ENCODE measurements at regions not wholly inside any gene's neighbourhood (a gene's known extent, or its start where the extent isn't known, plus 50 kb on each side); places are given as distances from the start of the nearest gene placed in this dataset.

- no peak overlapping the region for H3K4me2 ChIP-seq (ENCODE audit: low read length)
- H3K4me3 ChIP-seq (ENCODE audit: low read length) = no peak overlapping the region
- TF ChIP-seq EZH2phosphoT487 (IDR thresholded peaks at IDR 0.05; ENCODE audit: borderline replicate concordance, low read length) (no peak), CTCF (IDR thresholded peaks at IDR 0.05; ENCODE audit: low read depth, low read length, poor library complexity, severe bottlenecking) (no peak)
- H3K27me3 ChIP-seq (ENCODE audit: control insufficient read depth, low read length) = no peaks in the 10 kb centered on the region
- no peak overlapping the region for H3K27ac ChIP-seq (ENCODE audit: low read depth, low read length)
- H3F3A ChIP-seq (ENCODE audit: control insufficient read depth, insufficient read depth) = no peaks in the 10 kb centered on the region
- H3K9me2 ChIP-seq (replicated peaks; ENCODE audit: control insufficient read depth, low read length) = no peaks in the 10 kb centered on the region
- no peaks in the 10 kb centered on the region for H3K9me3 ChIP-seq (ENCODE audit: control insufficient read depth, insufficient read depth, low read length)
- H3K4me1 ChIP-seq (ENCODE audit: control insufficient read depth, low read length) = no peaks in the 10 kb centered on the region
- H4K20me1 ChIP-seq (ENCODE audit: control insufficient read depth, insufficient read depth, low read depth, low read length) = no peaks in the 10 kb centered on the region
- H3K36me3 ChIP-seq (ENCODE audit: control insufficient read depth, low read length) = no peaks in the 10 kb centered on the region
- no peaks in the 10 kb centered on the region for H3K79me2 ChIP-seq (ENCODE audit: control insufficient read depth, low read length)
These were observed 192.8 kb downstream of the PPARGC1A start for GRCh38 chr4:23697001-23697528.

GRCh38 chr4:23686169-23686897, 203.5 kb downstream of the PPARGC1A start:
- no peak overlapping the region for H3K4me2 ChIP-seq (ENCODE audit: low read length)
- H3K4me3 ChIP-seq (ENCODE audit: low read length) = no peak overlapping the region
- H3K27me3 ChIP-seq (ENCODE audit: control insufficient read depth, low read length) = no peaks in the 10 kb centered on the region
- no peak overlapping the region for H3K27ac ChIP-seq (ENCODE audit: low read depth, low read length)
- no peaks in the 10 kb centered on the region for H4K20me1 ChIP-seq (ENCODE audit: control insufficient read depth, insufficient read depth, low read depth, low read length)
- no peaks in the 10 kb centered on the region for H3K9me2 ChIP-seq (replicated peaks; ENCODE audit: control insufficient read depth, low read length)
- H3F3A ChIP-seq (ENCODE audit: control insufficient read depth, insufficient read depth) = no peaks in the 10 kb centered on the region
- no peaks in the 10 kb centered on the region for H3K9me3 ChIP-seq (ENCODE audit: control insufficient read depth, insufficient read depth, low read length)
- no peaks in the 10 kb centered on the region for H3K36me3 ChIP-seq (ENCODE audit: control insufficient read depth, low read length)
- no peaks in the 10 kb centered on the region for H3K4me1 ChIP-seq (ENCODE audit: control insufficient read depth, low read length)
- no peaks in the 10 kb centered on the region for H3K79me2 ChIP-seq (ENCODE audit: control insufficient read depth, low read length)
- no peak for TF ChIP-seq CTCF (IDR thresholded peaks at IDR 0.05; ENCODE audit: low read depth, low read length, poor library complexity, severe bottlenecking)
- no peak for TF ChIP-seq EZH2phosphoT487 (IDR thresholded peaks at IDR 0.05; ENCODE audit: borderline replicate concordance, low read length)

- Histone ChIP-seq H3K27ac (ENCODE audit: low read depth, low read length) (no peak overlapping the region), H4K20me1 (ENCODE audit: control insufficient read depth, insufficient read depth, low read depth, low read length) (no peaks in the 10 kb centered on the region), H3K4me2 (ENCODE audit: low read length) (no peak overlapping the region), H3K36me3 (ENCODE audit: control insufficient read depth, low read length) (no peaks in the 10 kb centered on the region), H3F3A (ENCODE audit: control insufficient read depth, insufficient read depth) (no peaks in the 10 kb centered on the region), H3K4me3 (ENCODE audit: low read length) (no peak overlapping the region), H3K79me2 (ENCODE audit: control insufficient read depth, low read length) (no peaks in the 10 kb centered on the region), H3K27me3 (ENCODE audit: control insufficient read depth, low read length) (no peaks in the 10 kb centered on the region), H3K9me2 (replicated peaks; ENCODE audit: control insufficient read depth, low read length) (no peaks in the 10 kb centered on the region), H3K9me3 (ENCODE audit: control insufficient read depth, insufficient read depth, low read length) (no peaks in the 10 kb centered on the region), H3K4me1 (ENCODE audit: control insufficient read depth, low read length) (no peaks in the 10 kb centered on the region)
- TF ChIP-seq EZH2phosphoT487 (IDR thresholded peaks at IDR 0.05; ENCODE audit: borderline replicate concordance, low read length) = no peak
- no peak for TF ChIP-seq CTCF (IDR thresholded peaks at IDR 0.05; ENCODE audit: low read depth, low read length, poor library complexity, severe bottlenecking)
These were observed 204.4 kb downstream of the PPARGC1A start for GRCh38 chr4:23685471-23685870.
